C4-2B (cell line): ENCODE measurements at regions not wholly inside any gene's neighbourhood (a gene's known extent, or its start where the extent isn't known, plus 50 kb on each side); places are given as distances from the start of the nearest gene placed in this dataset.

Experiments
- ZFX ChIP-seq: fragments of 450-650 bp; IDR thresholded peaks from 2 replicates; pipeline ENCODE4 v1.6.1; 2017
- TF ChIP-seq, protein P1 (sequence below): fragments of 450-650 bp; conservative IDR thresholded peaks from 2 replicates; pipeline ENCODE4 v1.5.1; 2017; ENCODE audit warnings: mild to moderate bottlenecking

DNA sequence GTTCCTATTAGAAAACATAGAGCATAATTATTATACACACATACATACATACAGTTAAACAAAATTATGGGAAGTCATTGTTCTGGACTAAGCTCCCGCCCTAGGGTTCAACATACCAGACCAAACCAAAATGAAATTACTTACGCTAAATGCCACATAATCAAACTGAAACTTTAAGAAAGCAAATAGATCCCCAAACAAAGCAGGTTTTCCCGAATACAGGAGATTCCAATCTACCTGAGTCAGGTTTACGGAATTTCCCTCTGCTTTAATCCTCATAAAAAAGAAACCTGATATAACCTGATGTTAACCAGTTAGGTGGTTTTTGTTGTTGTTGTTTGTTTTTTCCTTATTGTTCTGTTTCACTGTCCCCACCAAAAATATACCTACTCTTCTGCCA is 1886.9 kb downstream of the NCAM2 start:
- TF ChIP-seq, protein P1, sequence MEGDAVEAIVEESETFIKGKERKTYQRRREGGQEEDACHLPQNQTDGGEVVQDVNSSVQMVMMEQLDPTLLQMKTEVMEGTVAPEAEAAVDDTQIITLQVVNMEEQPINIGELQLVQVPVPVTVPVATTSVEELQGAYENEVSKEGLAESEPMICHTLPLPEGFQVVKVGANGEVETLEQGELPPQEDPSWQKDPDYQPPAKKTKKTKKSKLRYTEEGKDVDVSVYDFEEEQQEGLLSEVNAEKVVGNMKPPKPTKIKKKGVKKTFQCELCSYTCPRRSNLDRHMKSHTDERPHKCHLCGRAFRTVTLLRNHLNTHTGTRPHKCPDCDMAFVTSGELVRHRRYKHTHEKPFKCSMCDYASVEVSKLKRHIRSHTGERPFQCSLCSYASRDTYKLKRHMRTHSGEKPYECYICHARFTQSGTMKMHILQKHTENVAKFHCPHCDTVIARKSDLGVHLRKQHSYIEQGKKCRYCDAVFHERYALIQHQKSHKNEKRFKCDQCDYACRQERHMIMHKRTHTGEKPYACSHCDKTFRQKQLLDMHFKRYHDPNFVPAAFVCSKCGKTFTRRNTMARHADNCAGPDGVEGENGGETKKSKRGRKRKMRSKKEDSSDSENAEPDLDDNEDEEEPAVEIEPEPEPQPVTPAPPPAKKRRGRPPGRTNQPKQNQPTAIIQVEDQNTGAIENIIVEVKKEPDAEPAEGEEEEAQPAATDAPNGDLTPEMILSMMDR, result no peak
- TF ChIP-seq ZFX, result no peak
